K562 (cell line): ENCODE measurements at regions not wholly inside any gene's neighbourhood (a gene's known extent, or its start where the extent isn't known, plus 50 kb on each side); places are given as distances from the start of the nearest gene placed in this dataset.

ENCODE experiments used
- ATAC-seq: fragments of 200-7000 bp; cut with Tn5 transposase; 3 replicates; pipeline ENCODE4 v1.9.1; 2020; ENCODE audit warnings: moderate library complexity
- BruUV-seq: library from RNA; stranded (reverse); fragments of 400-500 nt; replicated peaks from 2 replicates; lab custom pipeline; 2021; lab: Mats Ljungman, UMichigan
- CTCF ChIA-PET: fragments of 300-600 bp; formaldehyde crosslinking; extraction: SDS; loops from one replicate; lab custom pipeline; 2021; ENCODE audit warnings: low intra/inter-chr PET ratio; lab: Yijun Ruan, JAX
- POLR2A ChIA-PET: fragments of 300-600, 350-650 bp; sonication (Branson Sonifier 250); formaldehyde crosslinking; extraction: SDS; loops from one replicate; lab custom pipeline; 2021; ENCODE audit warnings: antibody characterized with exemption, inconsistent platforms; lab: Yijun Ruan, JAX
- DNase-seq, 4 experiments: peaks; one replicate each; pipeline versions ENCODE4 v3.0.0 to v3.0.0-alpha.2; 2011 to 2018; ENCODE audit warnings: low spot score in 3 of 4, mixed read lengths in 3 of 4; ENCODE audit errors: extremely low read depth in 1 of 4
- FAIRE-seq: peaks from 2 replicates; lab custom pipeline; 2011; peaks lifted over from hg19 to GRCh38; lab: Jason Lieb, UNC
- H2AFZ ChIP-seq: 2 replicates; pipeline ENCODE4 v1.6.0; 2011; ENCODE audit warnings: low read depth, low read length, control low read depth, inconsistent platforms
- H3K27ac ChIP-seq: fragments of 200-600 bp; 3 replicates; pipeline ENCODE4 v1.8.0; 2011; ENCODE audit warnings: low read depth, mild to moderate bottlenecking, control low read depth, inconsistent platforms, low read length, moderate library complexity, mixed read lengths; ENCODE audit errors: extremely low read depth
- H3K27me3 ChIP-seq, 2 experiments: fragments of 300-600 bp in 1 of 2; 2 replicates in 1 of 2; 3 replicates in 1 of 2; pipeline versions ENCODE4 v1.6.0 to v1.8.0; 2011; ENCODE audit warnings: inconsistent platforms in 2 of 2, low read length in 2 of 2, mild to moderate bottlenecking in 1 of 2, mixed read lengths in 1 of 2, moderate library complexity in 1 of 2; ENCODE audit not compliant: control insufficient read depth in 2 of 2, insufficient read depth in 2 of 2
- H3K36me3 ChIP-seq: fragments of 300-600 bp; 3 replicates; pipeline ENCODE4 v1.8.0; 2011; ENCODE audit warnings: mild to moderate bottlenecking, low read length, inconsistent platforms; ENCODE audit not compliant: control insufficient read depth, insufficient read depth
- H3K4me1 ChIP-seq, 2 experiments: fragments of 200-600 bp in 1 of 2; replicated peaks in 1 of 2; 2 replicates in 1 of 2; 3 replicates in 1 of 2; pipeline versions ENCODE4 v1.5.1 to v1.8.0; 2011; ENCODE audit warnings: inconsistent platforms in 2 of 2, low read length in 2 of 2, mild to moderate bottlenecking in 1 of 2, mixed read lengths in 1 of 2, moderate library complexity in 1 of 2; ENCODE audit not compliant: control insufficient read depth in 2 of 2, insufficient read depth in 2 of 2
- H3K4me2 ChIP-seq: 2 replicates; pipeline ENCODE4 v1.6.1; 2011; ENCODE audit warnings: low read length, control low read depth, inconsistent platforms, mixed read lengths; ENCODE audit not compliant: insufficient read depth
- H3K4me3 ChIP-seq: fragments of 200-600 bp; sonication (generic), shearing (Covaris generic); 2 replicates; pipeline ENCODE4 v1.5.1; 2016; ENCODE audit warnings: control low read depth, inconsistent platforms
- H3K79me2 ChIP-seq: fragments of 200-600 bp; 3 replicates; pipeline ENCODE4 v1.8.0; 2011; ENCODE audit warnings: low read length, inconsistent platforms; ENCODE audit not compliant: control insufficient read depth, insufficient read depth
- H3K9ac ChIP-seq, 2 experiments: 2 replicates each; pipeline versions ENCODE4 v1.6.0 to v1.6.1; 2011; ENCODE audit warnings: low read depth in 2 of 2, low read length in 2 of 2, control low read depth in 1 of 2, inconsistent platforms in 1 of 2, mild to moderate bottlenecking in 1 of 2, mixed read lengths in 1 of 2; ENCODE audit not compliant: insufficient read depth in 1 of 2
- H3K9me1 ChIP-seq: one replicate; pipeline ENCODE4 v1.6.0; 2011; ENCODE audit warnings: inconsistent platforms, mild to moderate bottlenecking, low read length, moderate library complexity; ENCODE audit not compliant: control insufficient read depth, insufficient read depth
- H3K9me3 ChIP-seq: replicated peaks from 2 replicates; pipeline ENCODE4 v1.5.1; 2011; ENCODE audit warnings: low read depth, low read length, inconsistent platforms; ENCODE audit not compliant: control insufficient read depth, insufficient read depth
- H4K20me1 ChIP-seq: replicated peaks from 2 replicates; pipeline ENCODE4 v1.6.1; 2011; ENCODE audit warnings: low read length, inconsistent platforms, mixed read lengths; ENCODE audit not compliant: control insufficient read depth, insufficient read depth
- MAFF ChIP-seq: IDR thresholded peaks from 2 replicates; pipeline ENCODE4 v1.6.1; 2012; ENCODE audit warnings: low read length, improper control_type of control experiment
- MBD1 ChIP-seq: fragments of 250-450 bp; sonication (Bioruptor Pico); IDR thresholded peaks from 2 replicates; pipeline ENCODE4 v1.8.0; 2022; ENCODE audit warnings: inconsistent platforms
- MYC ChIP-seq, 2 experiments: fragments of 250-450 bp in 1 of 2; sonication (Bioruptor Pico) in 1 of 2; IDR thresholded peaks; 2 replicates each; pipeline versions ENCODE4 v1.5.1 to v1.6.1; 2012 to 2021; ENCODE audit warnings: low read depth in 2 of 2, borderline replicate concordance in 1 of 2, improper control_type of control experiment in 1 of 2, low read length in 1 of 2, mild to moderate bottlenecking in 1 of 2, moderate library complexity in 1 of 2
- RB1 ChIP-seq: fragments of 450-650 bp; IDR thresholded peaks from 2 replicates; pipeline ENCODE4 v1.6.1; 2017; ENCODE audit warnings: low read depth, mild to moderate bottlenecking
- THAP7 ChIP-seq: fragments of 250-450 bp; sonication (Bioruptor Pico); IDR thresholded peaks from 2 replicates; pipeline ENCODE4 v1.5.0; 2021
- ZFP30 ChIP-seq: fragments of 250-450 bp; sonication (Bioruptor Pico); IDR thresholded peaks from 2 replicates; pipeline ENCODE4 v1.8.0; 2022; ENCODE audit warnings: moderate library complexity, mild to moderate bottlenecking, inconsistent platforms, borderline replicate concordance
- ZNF384 ChIP-seq: IDR thresholded peaks from 2 replicates; pipeline ENCODE4 v1.6.1; 2012; ENCODE audit warnings: low read depth, low read length, improper control_type of control experiment
- ZNF584 ChIP-seq: fragments of 200-800 bp; sonication (Bioruptor generic); IDR thresholded peaks from 2 replicates; pipeline ENCODE4 v1.6.1; 2016; ENCODE audit warnings: low read depth, mild to moderate bottlenecking, missing genetic modification characterization, missing compliant biosample characterization
- WGBS: fragments of 100-300 bp; shearing (Covaris generic); methylation state at CpG from one replicate; pipeline ENCODE4 v1.1.6; 2016; ENCODE audit warnings: low coverage, mixed read lengths; ENCODE audit not compliant: insufficient coverage; ENCODE audit errors: missing lambda C conversion rate; 5-methylcytosine and 5-hydroxymethylcytosine counted together
- in situ Hi-C: fragments of 300-500 bp; cut with MboI; formaldehyde crosslinking; loops from 4 replicates; pipeline ENCODE4 v1.15.0; 2018; ENCODE audit warnings: inconsistent platforms, mixed read lengths
- intact Hi-C: fragments of 100-400 bp; cut with micrococcal nuclease; formaldehyde crosslinking; loops from 2 replicates; pipeline ENCODE4 v1.14.2; 2022

- TF ChIP-seq MYC (IDR thresholded peaks at IDR 0.05; ENCODE audit: low read depth, low read length) (no peak), MYC (CRISPR knock-in tag; IDR thresholded peaks at IDR 0.05; ENCODE audit: borderline replicate concordance, low read depth) (no peak), ZNF384 (no peak), ZNF584 (CRISPR knock-in tag) (no peak)
- TF ChIP-seq, all 486 proteins: peak for 0
These were observed 163.9 kb upstream of the AUTS2 start (continued) for GRCh38 chr7:69434398-69434815.

GRCh38 chr7:69435711-69436110 lies 162.6 kb upstream of the AUTS2 start:
- Histone ChIP-seq H4K20me1 (no peaks in the 10 kb centered on the region), H3K79me2 (no peaks in the 10 kb centered on the region), H3K9ac (no peak overlapping the region), H3K4me2 (no peak overlapping the region), H3K9me1 (no peaks in the 10 kb centered on the region), H3K4me3 (no peak overlapping the region), H3K36me3 (no peaks in the 10 kb centered on the region), H3K9me3 (no peaks in the 10 kb centered on the region), H2AFZ (no peak overlapping the region), H3K27ac (no peak overlapping the region)
- WGBS = 2% methylated on average over 5 of the region's 5 CpGs
- in situ Hi-C loops = no loop called here
- DNase-seq (no peak), FAIRE-seq (no peak), ATAC-seq (no peak)
- POLR2A ChIA-PET = no interaction called here
- BruUV-seq = no TSS peak
- no peak for TF ChIP-seq MBD1 (CRISPR knock-in tag)
- TF ChIP-seq RB1 = no peak
- no peak for TF ChIP-seq THAP7
- TF ChIP-seq MAFF = no peak
- TF ChIP-seq ZFP30 (CRISPR knock-in tag) = no peak
- TF ChIP-seq, all 486 proteins: peak for 0
- H3K27me3 ChIP-seq = peaks cover 0 to 3% of the 10 kb centered on the region in 2 experiments; a peak in 3 of 5 replicates
- CTCF ChIA-PET = no interaction called here
- intact Hi-C loops = no loop called here
- H3K4me1 ChIP-seq = no peaks in the 10 kb centered on the region; a peak in 1 of 5 replicates
